Sigmoid colon (tissue), 6 donors: ENCODE measurements at regions not wholly inside any gene's neighbourhood (a gene's known extent, or its start where the extent isn't known, plus 50 kb on each side); places are given as distances from the start of the nearest gene placed in this dataset.

Source experiments
- DNase-seq: peaks from one replicate; pipeline ENCODE4 v3.0.0-alpha.2; 2019
- H3K27ac ChIP-seq, 4 donors: fragments of 200-600 bp; sonication (generic); one replicate each; pipeline ENCODE4 v1.5.1; 2016 to 2019; ENCODE audit warnings: mild to moderate bottlenecking in 1 of 4
- H3K27me3 ChIP-seq, 3 donors: fragments of 200-600 bp; sonication (generic); one replicate each; pipeline ENCODE4 v1.5.1; 2019; ENCODE audit warnings: mild to moderate bottlenecking in 1 of 3
- H3K36me3 ChIP-seq, 4 donors: fragments of 200-600 bp; sonication (generic); one replicate each; pipeline ENCODE4 v1.5.1; 2016 to 2019
- H3K4me1 ChIP-seq, 4 donors: fragments of 200-600 bp; sonication (generic); one replicate each; pipeline ENCODE4 v1.5.1; 2017 to 2019
- H3K4me3 ChIP-seq, 4 donors: fragments of 200-600 bp; sonication (generic); one replicate each; pipeline ENCODE4 v1.5.1; 2017 to 2019; ENCODE audit warnings: mild to moderate bottlenecking in 2 of 4, moderate library complexity in 1 of 4
- H3K9me3 ChIP-seq, 4 donors: fragments of 200-600 bp in 3 of 4; sonication (generic) in 3 of 4; one replicate each; pipeline versions ENCODE4 v1.5.1 to v1.6.1; 2013 to 2019
- EP300 ChIP-seq, 4 donors: sonication (generic); formaldehyde crosslinking; IDR thresholded peaks; one replicate each; pipeline ENCODE4 v1.6.1; 2017; ENCODE audit warnings: antibody characterized with exemption in 4 of 4
- POLR2A ChIP-seq, 2 donors: fragments of 450-650 bp; IDR thresholded peaks; one replicate each; pipeline ENCODE4 v1.6.1; 2016; ENCODE audit warnings: antibody characterized with exemption in 2 of 2, mild to moderate bottlenecking in 2 of 2, moderate library complexity in 2 of 2
- POLR2AphosphoS5 ChIP-seq, 4 donors: sonication (generic); formaldehyde crosslinking; IDR thresholded peaks; one replicate each; pipeline ENCODE4 v1.6.1; 2017; ENCODE audit warnings: antibody characterized with exemption in 4 of 4
- WGBS, 2 donors: extraction: QIAGEN DNeasy Blood & Tissue Kit; methylation state at CpG; one replicate each; pipeline ENCODE4 v1.1.7; 2013; 5-methylcytosine and 5-hydroxymethylcytosine counted together
- intact Hi-C: fragments of 100-400 bp; cut with DNase I; formaldehyde crosslinking; loops from one replicate; pipeline ENCODE4 v1.15.1; 2023
- TF ChIP-seq, protein P1 (sequence below), 4 experiments: fragments of 450-650 bp in 3 of 4; fragments of 200-600 bp in 1 of 4; IDR thresholded peaks; one replicate each; pipeline ENCODE4 v1.5.1; 2016 to 2019; ENCODE audit warnings: antibody characterized with exemption in 4 of 4, mild to moderate bottlenecking in 3 of 4, moderate library complexity in 2 of 4
- donor health status: healthy with polysubstance abuse.
- donor health status: healthy.

DNA sequence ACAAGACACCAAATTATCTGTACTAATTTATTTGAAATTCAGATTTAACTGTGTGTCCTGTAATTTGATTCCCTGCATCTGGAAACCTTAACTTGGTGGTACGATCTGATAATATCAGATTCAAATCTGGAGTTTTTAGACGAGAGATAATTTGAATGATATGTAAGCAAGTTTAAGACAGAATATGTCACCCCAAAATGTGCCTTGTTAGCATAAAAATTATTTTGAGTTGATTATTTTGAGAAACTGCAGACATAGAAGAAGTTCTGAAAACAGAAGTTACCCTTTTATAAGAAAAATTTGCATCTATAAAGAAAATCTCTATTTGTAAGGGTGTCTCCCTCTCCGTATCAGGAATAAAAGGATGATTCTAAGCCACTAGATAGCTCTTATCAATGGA is 1202.8 kb downstream of the ROBO2 start:
- H3K36me3 ChIP-seq = no peaks in the 10 kb centered on the region
- H3K27ac ChIP-seq = no peak overlapping the region
- intact Hi-C loops = no loop called here
- DNase-seq = no peak
- TF ChIP-seq POLR2AphosphoS5 (IDR thresholded peaks at IDR 0.05) (no peak), POLR2A (IDR thresholded peaks at IDR 0.05) (no peak), EP300 (IDR thresholded peaks at IDR 0.05) (no peak)
- TF ChIP-seq, protein P1, sequence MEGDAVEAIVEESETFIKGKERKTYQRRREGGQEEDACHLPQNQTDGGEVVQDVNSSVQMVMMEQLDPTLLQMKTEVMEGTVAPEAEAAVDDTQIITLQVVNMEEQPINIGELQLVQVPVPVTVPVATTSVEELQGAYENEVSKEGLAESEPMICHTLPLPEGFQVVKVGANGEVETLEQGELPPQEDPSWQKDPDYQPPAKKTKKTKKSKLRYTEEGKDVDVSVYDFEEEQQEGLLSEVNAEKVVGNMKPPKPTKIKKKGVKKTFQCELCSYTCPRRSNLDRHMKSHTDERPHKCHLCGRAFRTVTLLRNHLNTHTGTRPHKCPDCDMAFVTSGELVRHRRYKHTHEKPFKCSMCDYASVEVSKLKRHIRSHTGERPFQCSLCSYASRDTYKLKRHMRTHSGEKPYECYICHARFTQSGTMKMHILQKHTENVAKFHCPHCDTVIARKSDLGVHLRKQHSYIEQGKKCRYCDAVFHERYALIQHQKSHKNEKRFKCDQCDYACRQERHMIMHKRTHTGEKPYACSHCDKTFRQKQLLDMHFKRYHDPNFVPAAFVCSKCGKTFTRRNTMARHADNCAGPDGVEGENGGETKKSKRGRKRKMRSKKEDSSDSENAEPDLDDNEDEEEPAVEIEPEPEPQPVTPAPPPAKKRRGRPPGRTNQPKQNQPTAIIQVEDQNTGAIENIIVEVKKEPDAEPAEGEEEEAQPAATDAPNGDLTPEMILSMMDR (IDR thresholded peaks at IDR 0.05) = no peak
- H3K4me3 ChIP-seq = no peak overlapping the region
- H3K27me3 ChIP-seq = no peaks in the 10 kb centered on the region
- peaks cover 5 to 8% (median 5%) of the 10 kb centered on the region in 4 donors for H3K9me3 ChIP-seq
- WGBS, 2 donors = 82 to 92% methylated on average over 3 of the region's 3 CpGs
- no peaks in the 10 kb centered on the region for H3K4me1 ChIP-seq

DNA sequence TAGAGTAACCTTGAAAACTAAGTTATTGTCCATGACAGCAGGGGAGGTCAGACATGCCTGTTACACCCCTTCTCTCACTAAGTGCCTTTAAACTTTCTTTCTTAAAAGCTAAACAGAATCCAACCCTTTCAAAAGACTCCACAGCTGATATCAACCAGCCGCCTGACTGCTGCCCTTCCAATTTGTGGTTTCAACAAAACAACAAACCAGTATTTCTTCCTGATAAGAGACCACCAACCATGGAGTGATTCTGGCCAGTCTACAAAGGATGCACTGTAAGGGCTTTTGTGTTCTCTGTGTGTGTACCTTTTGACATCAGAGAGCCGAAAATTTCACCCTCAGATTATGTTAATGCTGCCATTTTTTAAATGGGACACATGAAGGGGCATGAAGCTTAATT is 1204.2 kb downstream of the ROBO2 start:
- no peak overlapping the region for H3K27ac ChIP-seq
- no peak overlapping the region for H3K4me3 ChIP-seq
- no peak for TF ChIP-seq EP300 (IDR thresholded peaks at IDR 0.05)
- TF ChIP-seq, protein P1 (IDR thresholded peaks at IDR 0.05) = no peak
- no peak for TF ChIP-seq POLR2A (IDR thresholded peaks at IDR 0.05)
- TF ChIP-seq POLR2AphosphoS5 (IDR thresholded peaks at IDR 0.05) = no peak
- 74 to 81% methylated on average over 2 of the region's 2 CpGs for WGBS, 2 donors
- intact Hi-C loops = no loop called here
- H3K9me3 ChIP-seq = peaks cover 5 to 8% (median 5%) of the 10 kb centered on the region in 4 donors
- no peaks in the 10 kb centered on the region for H3K4me1 ChIP-seq
- H3K27me3 ChIP-seq = no peaks in the 10 kb centered on the region
- H3K36me3 ChIP-seq = no peaks in the 10 kb centered on the region
- DNase-seq = no peak

DNA sequence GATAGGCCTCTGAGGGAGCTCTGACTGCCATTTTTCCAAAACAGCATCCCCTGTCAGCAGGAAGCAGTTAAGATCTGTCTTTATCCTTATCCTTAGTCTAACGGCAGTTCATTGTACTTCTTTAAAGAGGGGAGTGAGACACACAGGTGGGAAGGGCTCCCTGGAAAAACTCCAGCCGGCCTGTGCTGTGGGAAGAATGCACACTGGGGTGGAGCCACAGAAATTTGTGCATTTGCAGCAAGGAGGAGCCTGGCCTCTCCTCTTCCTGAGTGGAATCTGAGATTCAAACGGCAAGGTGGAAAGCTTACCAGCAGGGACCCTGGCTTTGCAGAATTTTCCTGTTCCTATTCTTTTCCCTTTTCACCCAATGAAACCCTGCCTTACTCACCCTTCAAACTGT is 1209.4 kb downstream of the ROBO2 start:
- no peaks in the 10 kb centered on the region for H3K36me3 ChIP-seq
- intact Hi-C loops = no loop called here
- 38 to 60% methylated on average over 3 of the region's 3 CpGs for WGBS, 2 donors
- H3K4me1 ChIP-seq = no peaks in the 10 kb centered on the region
- H3K27me3 ChIP-seq = no peaks in the 10 kb centered on the region
- no peak overlapping the region for H3K27ac ChIP-seq
- peaks cover 0 to 11% (median 5%) of the 10 kb centered on the region in 4 donors for H3K9me3 ChIP-seq
- DNase-seq = no peak
- no peak overlapping the region for H3K4me3 ChIP-seq
- TF ChIP-seq EP300 (IDR thresholded peaks at IDR 0.05) (no peak), POLR2A (IDR thresholded peaks at IDR 0.05) (no peak), POLR2AphosphoS5 (IDR thresholded peaks at IDR 0.05) (no peak)
- TF ChIP-seq, protein P1 (IDR thresholded peaks at IDR 0.05) = no peak

DNA sequence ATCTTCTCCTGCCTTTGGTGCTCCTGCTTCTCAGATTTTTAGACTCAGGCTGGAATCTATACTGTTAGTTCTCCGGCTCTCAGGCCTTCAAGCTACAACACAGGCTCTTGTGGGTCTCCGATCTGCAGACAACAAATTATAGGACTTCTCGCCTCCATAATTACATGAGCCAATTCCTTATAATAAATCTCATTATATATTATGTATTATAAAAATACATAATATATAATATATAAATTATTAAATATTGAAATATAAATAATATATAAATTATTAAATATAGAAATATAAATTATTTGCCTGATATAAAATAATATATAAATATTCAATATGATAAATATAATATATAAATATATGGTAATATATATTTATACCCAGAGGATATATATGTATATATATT is 1214.0 kb downstream of the ROBO2 start:
- no peak overlapping the region for H3K27ac ChIP-seq
- H3K27me3 ChIP-seq = no peaks in the 10 kb centered on the region
- H3K36me3 ChIP-seq = no peaks in the 10 kb centered on the region
- intact Hi-C loops = no loop called here
- WGBS, 2 donors = 90 to 92% methylated on average over 3 of the region's 3 CpGs
- H3K4me1 ChIP-seq = peaks cover 0 to 3% (median 0%) of the 10 kb centered on the region in 4 donors
- peaks cover 0 to 3% (median 0%) of the 10 kb centered on the region in 4 donors for H3K9me3 ChIP-seq
- TF ChIP-seq, protein P1 (IDR thresholded peaks at IDR 0.05) = no peak
- TF ChIP-seq POLR2AphosphoS5 (IDR thresholded peaks at IDR 0.05) = no peak
- no peak for TF ChIP-seq POLR2A (IDR thresholded peaks at IDR 0.05)
- TF ChIP-seq EP300 (IDR thresholded peaks at IDR 0.05) = no peak
- no peak overlapping the region for H3K4me3 ChIP-seq
- no peak for DNase-seq

DNA sequence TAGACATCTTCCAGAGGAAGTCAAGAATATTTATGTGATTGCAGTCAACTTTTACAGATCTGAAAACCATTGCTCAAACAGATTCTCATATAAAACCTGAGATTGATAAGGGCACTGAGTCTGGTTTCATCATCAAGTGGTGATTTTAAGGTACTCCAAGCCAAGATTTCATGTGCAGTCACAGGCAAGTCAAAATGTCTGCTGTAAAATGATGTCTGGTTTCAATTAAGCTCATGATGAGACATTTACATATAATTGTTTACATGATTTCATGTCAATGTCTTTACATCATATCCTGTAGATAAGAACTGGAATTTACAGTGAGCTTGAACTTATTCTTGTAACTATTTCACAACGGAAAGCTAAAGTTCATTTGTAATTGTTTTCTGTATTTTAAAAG is 1215.5 kb downstream of the ROBO2 start:
- Histone ChIP-seq H3K4me3 (no peak overlapping the region), H3K27ac (no peak overlapping the region), H3K36me3 (no peaks in the 10 kb centered on the region), H3K4me1 (peaks cover 0 to 5% (median 0%) of the 10 kb centered on the region in 4 donors), H3K9me3 (peaks cover 0 to 3% (median 0%) of the 10 kb centered on the region in 4 donors), H3K27me3 (no peaks in the 10 kb centered on the region)
- no peak for DNase-seq
- WGBS, 2 donors = 82% methylated on average over 1 of the region's 1 CpG
- no peak for TF ChIP-seq EP300 (IDR thresholded peaks at IDR 0.05)
- TF ChIP-seq, protein P1 (IDR thresholded peaks at IDR 0.05) = no peak
- no peak for TF ChIP-seq POLR2A (IDR thresholded peaks at IDR 0.05)
- TF ChIP-seq POLR2AphosphoS5 (IDR thresholded peaks at IDR 0.05) = no peak
- intact Hi-C loops = no loop called here
